Stimulated activated CD8-positive, alpha-beta memory T cell treated with anti-CD3 and anti-CD28 coated beads, Interleukin-7, amount 100 ng/mL, for 4 hours (primary cell): ENCODE measurements at regions not wholly inside any gene's neighbourhood (a gene's known extent, or its start where the extent isn't known, plus 50 kb on each side); places are given as distances from the start of the nearest gene placed in this dataset.
"Not testable (repeated sequence)": the region's sequence is repeated elsewhere in the genome, so short reads cannot be mapped to it uniquely, and the experiment has no call there.

ENCODE experiments used
- DNase-seq, 2 donors: peaks; one replicate each; pipeline ENCODE4 v3.0.0-alpha.2; 2020; ENCODE audit warnings: low read depth in 2 of 2

- no peak for DNase-seq
Observed at GRCh38 chr6:53446151-53446550, 97.4 kb upstream of the ELOVL5 start.

- no peak for DNase-seq
Observed at GRCh38 chr6:53441761-53442160, 93.0 kb upstream of the ELOVL5 start.

GRCh38 chr6:53441035-53441493, 92.3 kb upstream of the ELOVL5 start:
- no peak for DNase-seq

- no peak for DNase-seq
Observed at GRCh38 chr6:53440336-53440945, 91.7 kb upstream of the ELOVL5 start.

GRCh38 chr6:53439556-53439955, 90.8 kb upstream of the ELOVL5 start:
- DNase-seq: no peak

GRCh38 chr6:53437557-53438202, 88.9 kb upstream of the ELOVL5 start:
- DNase-seq: no peak

GRCh38 chr6:53436526-53437303, 88.0 kb upstream of the ELOVL5 start:
- DNase-seq: no peak

DNA sequence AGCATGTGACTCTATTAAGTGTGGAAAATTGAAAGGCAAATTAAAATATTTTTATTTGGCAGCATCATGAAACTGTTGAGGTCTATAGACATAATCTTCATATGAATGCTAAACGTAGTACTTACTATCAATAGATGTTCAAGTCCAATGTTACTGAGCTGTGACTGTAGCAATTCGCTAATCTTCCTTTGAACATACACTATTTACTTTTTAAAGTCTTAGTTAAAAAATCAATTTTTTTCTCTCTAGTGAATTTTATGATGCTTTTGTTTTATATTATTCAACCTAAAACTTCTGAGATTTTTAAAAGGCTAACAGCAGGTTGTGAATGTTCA, 85.2 kb upstream of the ELOVL5 start:
- DNase-seq: no peak

GRCh38 chr6:53433261-53433950, 84.7 kb upstream of the ELOVL5 start:
- DNase-seq: no peak

GRCh38 chr6:53432318-53433161, 83.8 kb upstream of the ELOVL5 start:
- DNase-seq: no peak

GRCh38 chr6:53431704-53432103, 83.0 kb upstream of the ELOVL5 start:
- no peak for DNase-seq

- DNase-seq: no peak
Observed at GRCh38 chr6:53429401-53429800, 80.7 kb upstream of the ELOVL5 start.

- DNase-seq: no peak
Observed at GRCh38 chr6:53428886-53429285, 80.1 kb upstream of the ELOVL5 start.

- DNase-seq: no peak
Observed at GRCh38 chr6:53426667-53427270, 78.0 kb upstream of the ELOVL5 start.

DNA sequence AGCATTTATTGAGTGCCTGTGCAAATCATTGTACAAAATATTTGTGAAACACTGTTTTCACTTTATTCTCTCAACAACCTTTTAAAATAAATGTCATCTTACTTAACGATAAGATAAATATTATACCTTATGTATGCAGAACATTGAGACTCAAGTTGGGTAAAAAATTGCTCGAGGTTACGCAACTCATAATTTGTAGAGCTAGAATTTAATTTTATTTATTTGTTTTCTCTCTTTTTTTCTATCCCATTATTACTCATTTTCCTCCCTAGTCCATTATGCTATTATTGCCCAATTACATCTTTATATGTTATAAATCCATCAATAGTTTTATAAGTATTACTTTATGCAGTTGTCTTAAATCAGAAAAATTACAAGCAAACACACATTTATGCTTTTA, 77.4 kb upstream of the ELOVL5 start:
- DNase-seq: no peak

DNA sequence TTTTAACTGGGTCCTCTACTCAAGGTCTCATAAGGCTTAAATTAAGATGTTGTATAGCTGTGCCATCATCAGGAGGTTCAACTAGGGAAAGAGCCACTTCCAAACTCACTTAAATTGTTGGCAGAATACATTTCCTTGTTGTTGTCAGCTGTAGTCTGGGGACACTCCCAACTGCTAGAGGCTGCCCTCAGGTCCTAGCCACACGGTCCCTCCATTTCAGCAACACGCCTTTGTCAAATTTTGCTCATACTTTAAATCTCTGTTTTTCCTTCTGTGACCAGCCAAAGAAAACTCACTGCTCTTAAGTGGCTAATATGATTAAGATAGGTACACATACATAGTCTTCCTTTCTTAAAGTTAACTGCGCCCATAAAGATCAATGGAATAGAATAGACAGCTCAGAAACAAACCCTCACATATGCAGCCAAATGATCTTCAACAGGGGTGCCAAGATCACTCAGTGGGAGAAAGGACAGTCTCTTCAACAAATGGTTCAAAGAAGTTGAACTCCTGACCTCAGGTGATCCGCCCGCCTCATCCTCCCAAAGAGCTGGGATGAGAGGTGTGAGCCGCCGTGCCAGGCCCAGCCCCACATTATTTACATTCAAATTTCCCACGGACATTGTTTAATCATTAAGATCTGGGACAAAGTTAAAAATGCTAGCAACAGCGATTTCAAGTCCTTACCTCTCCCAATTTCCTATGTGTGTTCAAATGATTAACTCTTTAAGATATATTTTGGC, 76.4 kb upstream of the ELOVL5 start:
- no peak for DNase-seq

- no peak for DNase-seq
Observed at GRCh38 chr6:53424300-53424699, 75.5 kb upstream of the ELOVL5 start.

DNA sequence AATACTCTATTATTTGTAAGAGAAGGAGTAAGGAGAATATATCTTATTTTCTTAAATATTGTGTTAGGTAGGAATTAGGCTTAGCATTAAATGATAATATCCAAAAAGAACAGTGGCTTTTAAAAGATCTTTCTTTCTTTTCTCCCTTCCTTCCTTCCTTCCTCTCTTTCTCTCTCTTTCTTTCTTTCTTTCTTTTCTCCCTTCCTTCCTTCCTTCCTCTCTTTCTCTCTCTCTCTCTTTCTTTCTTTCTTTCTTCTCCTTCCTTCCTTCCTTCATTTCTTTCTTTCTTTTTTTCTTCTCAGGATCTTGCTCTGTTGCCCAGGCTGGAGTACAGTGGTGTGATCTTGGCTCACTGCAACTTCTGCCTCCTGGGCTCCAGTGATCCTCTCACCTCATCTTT, 74.8 kb upstream of the ELOVL5 start:
- DNase-seq: not testable (repeated sequence)

- no peak for DNase-seq
Observed at GRCh38 chr6:53419026-53419425, 70.3 kb upstream of the ELOVL5 start.

DNA sequence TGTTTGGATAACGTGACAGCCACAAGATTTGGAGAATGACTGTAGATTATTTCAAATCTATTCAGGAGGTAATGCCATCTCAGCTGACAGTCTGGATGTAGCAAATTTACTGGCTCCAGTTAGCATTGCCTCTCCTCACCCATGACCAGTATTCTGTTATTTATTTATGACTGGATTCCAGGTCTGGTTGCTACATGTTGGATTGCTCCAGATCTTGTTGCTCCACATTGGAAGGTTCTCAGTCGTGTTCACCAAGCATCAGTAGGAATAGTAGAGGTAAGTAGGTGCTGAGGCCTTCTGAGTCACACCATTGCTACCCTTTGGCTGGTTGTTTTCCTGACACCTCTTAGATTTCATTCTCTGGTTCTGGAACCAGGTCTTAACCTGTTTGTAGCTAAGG, 69.5 kb upstream of the ELOVL5 start:
- DNase-seq: no peak
